BE2C (cell line): ENCODE measurements at regions not wholly inside any gene's neighbourhood (a gene's known extent, or its start where the extent isn't known, plus 50 kb on each side); places are given as distances from the start of the nearest gene placed in this dataset.

ENCODE experiments used
- DNase-seq: peaks from one replicate; pipeline ENCODE4 v3.0.0-alpha.2; 2020
- H3K27me3 ChIP-seq: fragments of 250-450 bp; sonication (Bioruptor Pico); 2 replicates; pipeline ENCODE4 v1.5.1; 2020; ENCODE audit warnings: mild to moderate bottlenecking
- H3K36me3 ChIP-seq: fragments of 250-450 bp; sonication (Bioruptor Pico); 2 replicates; pipeline ENCODE4 v1.5.1; 2020; ENCODE audit warnings: mild to moderate bottlenecking
- H3K4me1 ChIP-seq: fragments of 250-450 bp; sonication (Bioruptor Pico); 2 replicates; pipeline ENCODE4 v1.5.1; 2020
- H3K4me3 ChIP-seq: 2 replicates; pipeline ENCODE4 v1.5.1; 2011; ENCODE audit warnings: low read depth, low read length
- H3K9me3 ChIP-seq: fragments of 250-450 bp; sonication (Bioruptor Pico); 2 replicates; pipeline ENCODE4 v1.5.1; 2020
- TF ChIP-seq, protein P1 (sequence below): IDR thresholded peaks from 2 replicates; pipeline ENCODE4 v1.5.1; 2012; ENCODE audit warnings: mild to moderate bottlenecking, low read depth, low read length

DNA sequence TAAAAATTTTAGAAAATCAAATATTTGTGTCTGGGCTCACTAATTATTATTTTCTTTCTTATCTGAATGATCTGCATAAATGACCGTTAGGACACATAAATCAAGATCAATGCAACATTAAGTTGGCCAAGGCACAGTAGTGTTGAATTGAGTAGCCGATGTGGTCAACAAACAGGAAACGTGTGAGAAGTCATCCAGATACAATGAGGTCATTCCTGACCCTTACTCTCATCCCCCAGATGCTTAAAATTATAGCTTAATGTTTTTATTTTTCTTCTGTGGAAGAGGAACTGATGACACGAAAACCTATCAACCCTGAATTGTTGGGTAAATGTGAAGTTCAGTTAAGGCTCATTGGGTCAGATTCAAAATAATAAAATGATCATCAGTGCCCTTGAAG is 222.9 kb downstream of the RFC3 start:
- no peaks in the 10 kb centered on the region for H3K27me3 ChIP-seq
- no peaks in the 10 kb centered on the region for H3K9me3 ChIP-seq
- H3K4me1 ChIP-seq = no peaks in the 10 kb centered on the region
- TF ChIP-seq, protein P1, sequence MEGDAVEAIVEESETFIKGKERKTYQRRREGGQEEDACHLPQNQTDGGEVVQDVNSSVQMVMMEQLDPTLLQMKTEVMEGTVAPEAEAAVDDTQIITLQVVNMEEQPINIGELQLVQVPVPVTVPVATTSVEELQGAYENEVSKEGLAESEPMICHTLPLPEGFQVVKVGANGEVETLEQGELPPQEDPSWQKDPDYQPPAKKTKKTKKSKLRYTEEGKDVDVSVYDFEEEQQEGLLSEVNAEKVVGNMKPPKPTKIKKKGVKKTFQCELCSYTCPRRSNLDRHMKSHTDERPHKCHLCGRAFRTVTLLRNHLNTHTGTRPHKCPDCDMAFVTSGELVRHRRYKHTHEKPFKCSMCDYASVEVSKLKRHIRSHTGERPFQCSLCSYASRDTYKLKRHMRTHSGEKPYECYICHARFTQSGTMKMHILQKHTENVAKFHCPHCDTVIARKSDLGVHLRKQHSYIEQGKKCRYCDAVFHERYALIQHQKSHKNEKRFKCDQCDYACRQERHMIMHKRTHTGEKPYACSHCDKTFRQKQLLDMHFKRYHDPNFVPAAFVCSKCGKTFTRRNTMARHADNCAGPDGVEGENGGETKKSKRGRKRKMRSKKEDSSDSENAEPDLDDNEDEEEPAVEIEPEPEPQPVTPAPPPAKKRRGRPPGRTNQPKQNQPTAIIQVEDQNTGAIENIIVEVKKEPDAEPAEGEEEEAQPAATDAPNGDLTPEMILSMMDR = no peak
- H3K4me3 ChIP-seq = no peak overlapping the region
- H3K36me3 ChIP-seq = no peaks in the 10 kb centered on the region
- no peak for DNase-seq

DNA sequence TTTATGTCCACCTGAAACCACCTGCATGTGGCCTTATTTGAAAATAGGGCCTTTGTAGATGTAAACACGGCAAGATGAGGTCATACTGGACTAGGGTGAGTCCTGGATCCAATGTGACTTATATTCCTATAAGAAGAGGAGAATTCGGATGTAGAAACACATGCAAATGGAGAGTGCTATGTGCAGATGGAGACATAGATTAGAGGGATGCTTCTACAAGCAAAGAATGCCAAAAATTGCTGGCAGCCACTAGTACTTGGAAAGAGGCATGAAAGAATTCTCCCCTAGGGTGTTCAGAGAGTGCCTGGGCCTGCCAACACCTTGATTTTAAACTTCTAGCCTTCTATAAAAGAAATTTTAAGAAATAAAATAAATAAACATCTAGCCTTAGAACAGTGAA is 226.1 kb downstream of the RFC3 start:
- Histone ChIP-seq H3K4me1 (no peaks in the 10 kb centered on the region), H3K4me3 (no peak overlapping the region), H3K36me3 (no peaks in the 10 kb centered on the region), H3K27me3 (no peaks in the 10 kb centered on the region), H3K9me3 (no peaks in the 10 kb centered on the region)
- TF ChIP-seq, protein P1 = no peak
- no peak for DNase-seq

GRCh38 chr13:34044660-34045080 is 226.7 kb downstream of the RFC3 start:
- TF ChIP-seq, protein P1 = no peak
- no peak overlapping the region for H3K4me3 ChIP-seq
- H3K36me3 ChIP-seq = no peaks in the 10 kb centered on the region
- H3K9me3 ChIP-seq = no peaks in the 10 kb centered on the region
- H3K4me1 ChIP-seq = no peaks in the 10 kb centered on the region
- H3K27me3 ChIP-seq = no peaks in the 10 kb centered on the region
- DNase-seq = no peak

- H3K4me1 ChIP-seq = no peaks in the 10 kb centered on the region
- no peak overlapping the region for H3K4me3 ChIP-seq
- H3K27me3 ChIP-seq = no peaks in the 10 kb centered on the region
- DNase-seq = no peak
- no peaks in the 10 kb centered on the region for H3K36me3 ChIP-seq
- TF ChIP-seq, protein P1 = no peak
- no peaks in the 10 kb centered on the region for H3K9me3 ChIP-seq
Measured at GRCh38 chr13:34046457-34046856, 228.5 kb downstream of the RFC3 start.

- TF ChIP-seq, protein P1 = no peak
- Histone ChIP-seq H3K4me1 (no peaks in the 10 kb centered on the region), H3K9me3 (no peaks in the 10 kb centered on the region), H3K4me3 (no peak overlapping the region), H3K27me3 (no peaks in the 10 kb centered on the region), H3K36me3 (no peaks in the 10 kb centered on the region)
- DNase-seq = no peak
Measured at GRCh38 chr13:34048652-34049051, 230.7 kb downstream of the RFC3 start.

DNA sequence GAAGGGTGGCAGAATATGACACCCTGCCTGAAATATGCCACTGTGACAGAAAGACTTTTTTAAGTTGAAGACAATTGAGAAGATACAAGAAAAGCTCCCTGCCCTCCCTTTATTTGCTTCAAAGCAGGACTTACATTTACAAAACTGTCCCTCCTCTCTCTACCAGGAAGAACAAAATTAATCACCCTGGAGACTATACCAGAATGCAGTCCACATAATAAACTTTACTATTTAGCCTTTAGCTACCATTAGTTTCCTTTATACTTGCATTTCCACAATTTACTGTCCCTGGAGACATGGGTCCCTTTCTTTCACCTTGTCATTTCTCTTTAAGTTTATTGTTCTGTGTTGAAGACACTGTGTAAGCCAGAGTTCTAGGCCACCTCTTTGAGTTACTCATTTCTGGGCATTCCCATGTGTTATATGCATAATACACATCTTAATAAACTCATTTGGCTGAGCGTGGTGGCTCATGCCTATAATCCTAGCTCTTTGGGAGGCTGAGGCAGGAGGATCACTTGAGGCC is 238.8 kb downstream of the RFC3 start:
- H3K4me1 ChIP-seq = no peaks in the 10 kb centered on the region
- H3K9me3 ChIP-seq = no peaks in the 10 kb centered on the region
- TF ChIP-seq, protein P1 = no peak
- no peak overlapping the region for H3K4me3 ChIP-seq
- H3K27me3 ChIP-seq = no peaks in the 10 kb centered on the region
- DNase-seq = no peak
- no peaks in the 10 kb centered on the region for H3K36me3 ChIP-seq
